ENCODE measurements at regions not wholly inside any gene's neighbourhood (a gene's known extent, or its start where the extent isn't known, plus 50 kb on each side); places are given as distances from the start of the nearest gene placed in this dataset.

DNA sequence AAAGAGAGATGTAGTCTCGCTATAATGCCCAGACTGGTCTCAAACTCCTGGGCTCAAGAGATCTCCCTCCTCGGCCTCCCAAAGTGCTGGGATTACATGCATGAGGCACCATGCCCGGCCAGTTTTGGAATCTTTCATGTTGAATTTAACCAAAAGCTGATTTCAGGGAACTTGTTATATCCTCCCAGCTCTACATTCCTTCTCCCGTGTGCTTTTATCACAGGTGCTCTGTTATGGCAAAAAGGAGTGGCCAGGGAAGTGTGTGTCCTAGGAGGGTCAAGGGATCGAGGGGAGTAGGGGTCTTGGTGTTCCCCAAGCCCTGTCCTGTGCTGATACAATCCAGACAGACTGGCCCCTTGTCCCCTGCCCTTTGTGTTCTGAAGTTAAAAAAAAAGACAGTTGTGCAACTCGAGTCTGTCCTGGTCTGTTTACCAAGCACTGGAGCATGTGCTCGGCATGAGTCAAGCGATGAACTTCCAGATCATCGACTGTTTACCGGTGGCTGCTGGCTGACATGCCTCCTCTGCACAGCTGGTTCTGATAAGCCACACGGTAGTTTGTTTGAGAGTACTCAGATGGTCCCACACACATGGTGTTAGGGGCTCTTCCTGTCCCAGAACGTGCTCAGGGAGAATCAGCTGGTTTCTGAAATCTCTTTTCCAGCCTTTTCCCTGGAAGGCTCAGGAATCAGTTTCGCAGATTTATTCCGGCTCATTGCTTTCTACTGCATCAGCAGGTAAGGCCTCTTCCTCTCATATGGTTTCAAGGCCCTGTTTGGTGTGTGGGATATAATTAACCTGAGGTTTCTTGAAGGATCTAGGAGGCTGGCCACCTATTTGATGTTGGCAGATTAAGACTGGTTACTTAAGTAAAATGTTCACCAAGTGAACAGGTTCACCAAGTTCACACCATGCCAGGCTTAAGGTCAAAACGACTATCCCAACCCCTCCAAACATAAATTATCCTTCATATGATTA, 52.6 kb upstream of the NAA20 start (continued):
- TF ChIP-seq, protein P1, sequence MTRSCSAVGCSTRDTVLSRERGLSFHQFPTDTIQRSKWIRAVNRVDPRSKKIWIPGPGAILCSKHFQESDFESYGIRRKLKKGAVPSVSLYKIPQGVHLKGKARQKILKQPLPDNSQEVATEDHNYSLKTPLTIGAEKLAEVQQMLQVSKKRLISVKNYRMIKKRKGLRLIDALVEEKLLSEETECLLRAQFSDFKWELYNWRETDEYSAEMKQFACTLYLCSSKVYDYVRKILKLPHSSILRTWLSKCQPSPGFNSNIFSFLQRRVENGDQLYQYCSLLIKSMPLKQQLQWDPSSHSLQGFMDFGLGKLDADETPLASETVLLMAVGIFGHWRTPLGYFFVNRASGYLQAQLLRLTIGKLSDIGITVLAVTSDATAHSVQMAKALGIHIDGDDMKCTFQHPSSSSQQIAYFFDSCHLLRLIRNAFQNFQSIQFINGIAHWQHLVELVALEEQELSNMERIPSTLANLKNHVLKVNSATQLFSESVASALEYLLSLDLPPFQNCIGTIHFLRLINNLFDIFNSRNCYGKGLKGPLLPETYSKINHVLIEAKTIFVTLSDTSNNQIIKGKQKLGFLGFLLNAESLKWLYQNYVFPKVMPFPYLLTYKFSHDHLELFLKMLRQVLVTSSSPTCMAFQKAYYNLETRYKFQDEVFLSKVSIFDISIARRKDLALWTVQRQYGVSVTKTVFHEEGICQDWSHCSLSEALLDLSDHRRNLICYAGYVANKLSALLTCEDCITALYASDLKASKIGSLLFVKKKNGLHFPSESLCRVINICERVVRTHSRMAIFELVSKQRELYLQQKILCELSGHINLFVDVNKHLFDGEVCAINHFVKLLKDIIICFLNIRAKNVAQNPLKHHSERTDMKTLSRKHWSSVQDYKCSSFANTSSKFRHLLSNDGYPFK (CRISPR knock-in tag; IDR thresholded peaks at IDR 0.05; ENCODE audit: borderline replicate concordance), result peak; percentile 95
- TF ChIP-seq ISL2 (CRISPR knock-in tag; IDR thresholded peaks at IDR 0.05) (peak; percentile 97), ZNF75D (CRISPR knock-in tag; IDR thresholded peaks at IDR 0.05; ENCODE audit: borderline replicate concordance) (no peak), ZNF251 (CRISPR knock-in tag; IDR thresholded peaks at IDR 0.05) (peak; percentile 99), CENPX (CRISPR knock-in tag; IDR thresholded peaks at IDR 0.05) (0 out of 2 replicates have a peak, but pooled peaks have one; percentile 24), JUNB (CRISPR knock-in tag; IDR thresholded peaks at IDR 0.05; ENCODE audit: borderline replicate concordance) (peak; percentile 99), ZNF124 (CRISPR knock-in tag; IDR thresholded peaks at IDR 0.05) (peak; percentile 99), MTF1 (CRISPR knock-in tag; IDR thresholded peaks at IDR 0.05) (peak; percentile 92), ZNF780A (CRISPR knock-in tag; IDR thresholded peaks at IDR 0.05) (peak; percentile 99), KLF11 (CRISPR knock-in tag; IDR thresholded peaks at IDR 0.05) (peak; percentile 100)
- TF ChIP-seq, protein P2, sequence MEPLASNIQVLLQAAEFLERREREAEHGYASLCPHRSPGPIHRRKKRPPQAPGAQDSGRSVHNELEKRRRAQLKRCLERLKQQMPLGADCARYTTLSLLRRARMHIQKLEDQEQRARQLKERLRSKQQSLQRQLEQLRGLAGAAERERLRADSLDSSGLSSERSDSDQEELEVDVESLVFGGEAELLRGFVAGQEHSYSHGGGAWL (CRISPR knock-in tag; IDR thresholded peaks at IDR 0.05), result peak; percentile 100
- TF ChIP-seq, protein P3, sequence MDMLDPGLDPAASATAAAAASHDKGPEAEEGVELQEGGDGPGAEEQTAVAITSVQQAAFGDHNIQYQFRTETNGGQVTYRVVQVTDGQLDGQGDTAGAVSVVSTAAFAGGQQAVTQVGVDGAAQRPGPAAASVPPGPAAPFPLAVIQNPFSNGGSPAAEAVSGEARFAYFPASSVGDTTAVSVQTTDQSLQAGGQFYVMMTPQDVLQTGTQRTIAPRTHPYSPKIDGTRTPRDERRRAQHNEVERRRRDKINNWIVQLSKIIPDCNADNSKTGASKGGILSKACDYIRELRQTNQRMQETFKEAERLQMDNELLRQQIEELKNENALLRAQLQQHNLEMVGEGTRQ (IDR thresholded peaks at IDR 0.05; ENCODE audit: low read depth, low read length), result no peak
- TF ChIP-seq, protein P3 (CRISPR knock-in tag; IDR thresholded peaks at IDR 0.05; ENCODE audit: borderline replicate concordance), result peak; percentile 79
- TF ChIP-seq, protein P4, sequence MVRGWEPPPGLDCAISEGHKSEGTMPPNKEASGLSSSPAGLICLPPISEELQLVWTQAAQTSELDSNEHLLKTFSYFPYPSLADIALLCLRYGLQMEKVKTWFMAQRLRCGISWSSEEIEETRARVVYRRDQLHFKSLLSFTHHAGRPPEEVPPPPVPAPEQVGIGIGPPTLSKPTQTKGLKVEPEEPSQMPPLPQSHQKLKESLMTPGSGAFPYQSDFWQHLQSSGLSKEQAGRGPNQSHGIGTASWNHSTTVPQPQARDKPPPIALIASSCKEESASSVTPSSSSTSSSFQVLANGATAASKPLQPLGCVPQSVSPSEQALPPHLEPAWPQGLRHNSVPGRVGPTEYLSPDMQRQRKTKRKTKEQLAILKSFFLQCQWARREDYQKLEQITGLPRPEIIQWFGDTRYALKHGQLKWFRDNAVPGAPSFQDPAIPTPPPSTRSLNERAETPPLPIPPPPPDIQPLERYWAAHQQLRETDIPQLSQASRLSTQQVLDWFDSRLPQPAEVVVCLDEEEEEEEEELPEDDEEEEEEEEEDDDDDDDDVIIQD (CRISPR knock-in tag; IDR thresholded peaks at IDR 0.05; ENCODE audit: low read depth), result peak; percentile 99
- TF ChIP-seq, protein P5, sequence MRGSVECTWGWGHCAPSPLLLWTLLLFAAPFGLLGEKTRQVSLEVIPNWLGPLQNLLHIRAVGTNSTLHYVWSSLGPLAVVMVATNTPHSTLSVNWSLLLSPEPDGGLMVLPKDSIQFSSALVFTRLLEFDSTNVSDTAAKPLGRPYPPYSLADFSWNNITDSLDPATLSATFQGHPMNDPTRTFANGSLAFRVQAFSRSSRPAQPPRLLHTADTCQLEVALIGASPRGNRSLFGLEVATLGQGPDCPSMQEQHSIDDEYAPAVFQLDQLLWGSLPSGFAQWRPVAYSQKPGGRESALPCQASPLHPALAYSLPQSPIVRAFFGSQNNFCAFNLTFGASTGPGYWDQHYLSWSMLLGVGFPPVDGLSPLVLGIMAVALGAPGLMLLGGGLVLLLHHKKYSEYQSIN (CRISPR knock-in tag; IDR thresholded peaks at IDR 0.05; ENCODE audit: borderline replicate concordance), result peak; percentile 96
- TF ChIP-seq, protein P6, sequence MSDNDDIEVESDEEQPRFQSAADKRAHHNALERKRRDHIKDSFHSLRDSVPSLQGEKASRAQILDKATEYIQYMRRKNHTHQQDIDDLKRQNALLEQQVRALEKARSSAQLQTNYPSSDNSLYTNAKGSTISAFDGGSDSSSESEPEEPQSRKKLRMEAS (IDR thresholded peaks at IDR 0.05), result peak; percentile 100
- TF ChIP-seq, protein P7, sequence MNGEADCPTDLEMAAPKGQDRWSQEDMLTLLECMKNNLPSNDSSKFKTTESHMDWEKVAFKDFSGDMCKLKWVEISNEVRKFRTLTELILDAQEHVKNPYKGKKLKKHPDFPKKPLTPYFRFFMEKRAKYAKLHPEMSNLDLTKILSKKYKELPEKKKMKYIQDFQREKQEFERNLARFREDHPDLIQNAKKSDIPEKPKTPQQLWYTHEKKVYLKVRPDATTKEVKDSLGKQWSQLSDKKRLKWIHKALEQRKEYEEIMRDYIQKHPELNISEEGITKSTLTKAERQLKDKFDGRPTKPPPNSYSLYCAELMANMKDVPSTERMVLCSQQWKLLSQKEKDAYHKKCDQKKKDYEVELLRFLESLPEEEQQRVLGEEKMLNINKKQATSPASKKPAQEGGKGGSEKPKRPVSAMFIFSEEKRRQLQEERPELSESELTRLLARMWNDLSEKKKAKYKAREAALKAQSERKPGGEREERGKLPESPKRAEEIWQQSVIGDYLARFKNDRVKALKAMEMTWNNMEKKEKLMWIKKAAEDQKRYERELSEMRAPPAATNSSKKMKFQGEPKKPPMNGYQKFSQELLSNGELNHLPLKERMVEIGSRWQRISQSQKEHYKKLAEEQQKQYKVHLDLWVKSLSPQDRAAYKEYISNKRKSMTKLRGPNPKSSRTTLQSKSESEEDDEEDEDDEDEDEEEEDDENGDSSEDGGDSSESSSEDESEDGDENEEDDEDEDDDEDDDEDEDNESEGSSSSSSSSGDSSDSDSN (CRISPR knock-in tag; IDR thresholded peaks at IDR 0.05), result peak; percentile 89

All from HepG2 (cell line).